ENCODE measurements at regions not wholly inside any gene's neighbourhood (a gene's known extent, or its start where the extent isn't known, plus 50 kb on each side); places are given as distances from the start of the nearest gene placed in this dataset.

GRCh38 chr7:67598469-67598868 is 601.8 kb downstream of the TYW1 start:
- Histone ChIP-seq H2BK15ac (ENCODE audit: low read depth, poor library complexity, severe bottlenecking) (no peak overlapping the region), H3K4me2 (ENCODE audit: low read length, poor library complexity, severe bottlenecking) (no peak overlapping the region), H3K23ac (ENCODE audit: low read length in 2 of 2) (no peak overlapping the region), H3K9ac (ENCODE audit: low read length) (no peak overlapping the region), H4K8ac (ENCODE audit: low read length) (no peak overlapping the region), H2AK5ac (ENCODE audit: low read length, severe bottlenecking) (no peak overlapping the region), H3K18ac (ENCODE audit: low read depth in 1 of 2, low read length in 2 of 2) (no peak overlapping the region), H2AFZ (ENCODE audit: low read depth, low read length) (no peak overlapping the region), H2BK120ac (ENCODE audit: low read depth, low read length) (no peak overlapping the region), H2BK5ac (ENCODE audit: low read depth, low read length, poor library complexity, severe bottlenecking) (no peak overlapping the region), H3K9me3 (ENCODE audit: control insufficient read depth, low read length) (peaks cover 3% of the 10 kb centered on the region), H3K4ac (ENCODE audit: low read depth in 1 of 2, low read length in 2 of 2) (no peak overlapping the region), H4K91ac (ENCODE audit: low read length) (no peak overlapping the region), H3K36me3 (ENCODE audit: control insufficient read depth in 1 of 2, insufficient read depth in 2 of 2, low read depth in 1 of 2, low read length in 2 of 2) (no peaks in the 10 kb centered on the region), H3K4me1 (ENCODE audit: control insufficient read depth, insufficient read depth, low read depth, low read length) (no peaks in the 10 kb centered on the region), H3K27ac (ENCODE audit: low read length, poor library complexity, severe bottlenecking) (no peak overlapping the region), H3K27me3 (ENCODE audit: control insufficient read depth in 1 of 2, insufficient read depth in 1 of 2, low read length in 2 of 2) (peaks cover 0 to 18% of the 10 kb centered on the region in 2 experiments), H3K4me3 (ENCODE audit: insufficient read depth in 1 of 2, low read depth in 1 of 2, low read length in 2 of 2) (no peak overlapping the region), H3K14ac (ENCODE audit: low read length in 2 of 2) (no peak overlapping the region), H2BK12ac (ENCODE audit: low read length in 2 of 2) (no peak overlapping the region), H3K79me1 (replicated peaks; ENCODE audit: low read length, poor library complexity, severe bottlenecking) (no peaks in the 10 kb centered on the region)
- no peak for DNase-seq

DNA sequence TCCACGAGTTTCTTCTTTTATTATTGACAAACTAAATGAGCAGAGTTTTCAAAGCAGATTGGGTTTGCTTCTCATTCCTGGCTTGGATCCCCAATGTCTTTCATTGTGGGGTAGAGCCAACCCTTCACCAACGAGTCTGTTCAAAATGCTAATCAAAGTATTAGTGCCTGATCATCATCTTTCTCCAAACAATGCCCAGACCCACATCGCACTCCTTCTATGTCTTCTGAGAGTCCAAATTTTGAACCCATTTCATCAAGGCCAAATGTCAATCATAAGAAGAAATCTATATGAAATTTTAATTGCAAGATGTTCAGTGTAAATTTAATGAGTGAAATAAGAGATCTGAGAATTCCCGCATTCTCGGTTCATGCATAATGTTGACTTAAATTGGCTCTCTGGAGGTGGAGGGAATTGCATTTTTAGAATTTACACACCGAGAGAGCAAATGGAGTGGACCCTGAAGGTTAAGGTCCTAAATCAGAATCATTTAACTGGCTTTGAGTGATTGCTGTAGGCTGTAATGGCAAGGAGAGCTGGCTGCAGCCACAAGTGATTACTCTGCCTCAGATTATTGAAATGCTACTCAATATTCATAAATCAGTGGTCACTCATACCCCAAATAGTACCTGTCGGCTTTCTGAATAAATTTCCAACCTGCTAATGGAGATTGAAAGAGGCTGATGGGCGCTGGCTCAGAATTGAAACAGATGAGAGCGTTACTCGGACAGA is 602.9 kb downstream of the TYW1 start:
- no peaks in the 10 kb centered on the region for H3K36me3 ChIP-seq (ENCODE audit: control insufficient read depth in 1 of 2, insufficient read depth in 2 of 2, low read depth in 1 of 2, low read length in 2 of 2)
- H3K79me1 ChIP-seq (replicated peaks; ENCODE audit: low read length, poor library complexity, severe bottlenecking), result no peaks in the 10 kb centered on the region
- no peak overlapping the region for H2BK12ac ChIP-seq (ENCODE audit: low read length in 2 of 2)
- no peak overlapping the region for H3K18ac ChIP-seq (ENCODE audit: low read depth in 1 of 2, low read length in 2 of 2)
- H2AK5ac ChIP-seq (ENCODE audit: low read length, severe bottlenecking), result no peak overlapping the region
- H2BK120ac ChIP-seq (ENCODE audit: low read depth, low read length), result no peak overlapping the region
- H3K14ac ChIP-seq (ENCODE audit: low read length in 2 of 2), result no peak overlapping the region
- H3K23ac ChIP-seq (ENCODE audit: low read length in 2 of 2), result no peak overlapping the region
- no peak overlapping the region for H3K9ac ChIP-seq (ENCODE audit: low read length)
- H3K27me3 ChIP-seq (ENCODE audit: control insufficient read depth in 1 of 2, insufficient read depth in 1 of 2, low read length in 2 of 2), result peaks cover 0 to 14% of the 10 kb centered on the region in 2 experiments
- H3K4me2 ChIP-seq (ENCODE audit: low read length, poor library complexity, severe bottlenecking), result no peak overlapping the region
- H3K4me1 ChIP-seq (ENCODE audit: control insufficient read depth, insufficient read depth, low read depth, low read length), result no peaks in the 10 kb centered on the region
- no peak overlapping the region for H2AFZ ChIP-seq (ENCODE audit: low read depth, low read length)
- peaks cover 5% of the 10 kb centered on the region for H3K9me3 ChIP-seq (ENCODE audit: control insufficient read depth, low read length)
- H4K8ac ChIP-seq (ENCODE audit: low read length), result no peak overlapping the region
- DNase-seq, result no peak
- H3K4me3 ChIP-seq (ENCODE audit: insufficient read depth in 1 of 2, low read depth in 1 of 2, low read length in 2 of 2), result no peak overlapping the region
- no peak overlapping the region for H2BK15ac ChIP-seq (ENCODE audit: low read depth, poor library complexity, severe bottlenecking)
- H3K27ac ChIP-seq (ENCODE audit: low read length, poor library complexity, severe bottlenecking), result no peak overlapping the region
- no peak overlapping the region for H2BK5ac ChIP-seq (ENCODE audit: low read depth, low read length, poor library complexity, severe bottlenecking)
- 70% methylated on average over 9 of the region's 10 CpGs for WGBS
- no peak overlapping the region for H3K4ac ChIP-seq (ENCODE audit: low read depth in 1 of 2, low read length in 2 of 2)
- H4K91ac ChIP-seq (ENCODE audit: low read length), result no peak overlapping the region

DNA sequence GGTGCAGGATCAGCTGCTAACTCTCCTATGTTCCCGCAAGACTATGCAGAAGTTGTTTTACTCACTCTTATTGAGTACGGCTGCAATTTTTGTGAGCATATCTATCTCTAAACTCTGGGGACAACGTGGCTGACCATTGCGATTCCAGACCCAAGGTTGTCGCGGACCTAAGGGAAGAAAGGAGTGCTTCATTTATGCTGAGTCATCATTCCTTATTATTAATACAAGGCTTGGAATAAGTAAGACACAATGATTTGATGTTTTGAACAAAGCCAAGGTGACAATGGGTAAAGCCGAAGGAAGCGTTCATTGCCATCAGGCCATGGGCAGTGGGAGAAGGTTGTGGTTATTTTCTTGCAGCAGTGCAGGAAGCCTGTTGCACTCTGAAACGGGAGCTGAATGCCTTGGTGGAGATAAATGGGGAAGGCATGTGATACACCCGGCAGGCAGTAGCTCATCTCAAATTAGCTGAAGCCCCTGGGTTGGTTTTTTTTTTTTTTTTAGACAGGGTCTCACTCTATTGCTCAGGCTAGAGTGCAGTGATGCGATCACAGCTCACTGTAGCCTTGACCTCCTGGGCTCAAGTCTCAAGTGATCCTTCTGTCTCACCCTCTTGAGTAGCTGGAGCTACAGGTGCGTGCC is 605.7 kb downstream of the TYW1 start:
- Histone ChIP-seq H2BK12ac (ENCODE audit: low read length in 2 of 2) (no peak overlapping the region), H3K4ac (ENCODE audit: low read depth in 1 of 2, low read length in 2 of 2) (no peak overlapping the region), H2BK15ac (ENCODE audit: low read depth, poor library complexity, severe bottlenecking) (no peak overlapping the region), H2BK120ac (ENCODE audit: low read depth, low read length) (no peak overlapping the region), H3K9me3 (ENCODE audit: control insufficient read depth, low read length) (peaks cover 17% of the 10 kb centered on the region), H2AFZ (ENCODE audit: low read depth, low read length) (no peak overlapping the region), H3K79me1 (replicated peaks; ENCODE audit: low read length, poor library complexity, severe bottlenecking) (no peaks in the 10 kb centered on the region), H3K4me3 (ENCODE audit: insufficient read depth in 1 of 2, low read depth in 1 of 2, low read length in 2 of 2) (no peak overlapping the region), H3K18ac (ENCODE audit: low read depth in 1 of 2, low read length in 2 of 2) (no peak overlapping the region), H3K4me1 (ENCODE audit: control insufficient read depth, insufficient read depth, low read depth, low read length) (no peaks in the 10 kb centered on the region), H4K8ac (ENCODE audit: low read length) (no peak overlapping the region), H3K9ac (ENCODE audit: low read length) (no peak overlapping the region), H3K36me3 (ENCODE audit: control insufficient read depth in 1 of 2, insufficient read depth in 2 of 2, low read depth in 1 of 2, low read length in 2 of 2) (no peaks in the 10 kb centered on the region), H2BK5ac (ENCODE audit: low read depth, low read length, poor library complexity, severe bottlenecking) (no peak overlapping the region), H2AK5ac (ENCODE audit: low read length, severe bottlenecking) (no peak overlapping the region), H4K91ac (ENCODE audit: low read length) (no peak overlapping the region), H3K27me3 (ENCODE audit: control insufficient read depth in 1 of 2, insufficient read depth in 1 of 2, low read length in 2 of 2) (peaks cover 0 to 10% of the 10 kb centered on the region in 2 experiments), H3K14ac (ENCODE audit: low read length in 2 of 2) (no peak overlapping the region), H3K23ac (ENCODE audit: low read length in 2 of 2) (no peak overlapping the region), H3K27ac (ENCODE audit: low read length, poor library complexity, severe bottlenecking) (no peak overlapping the region), H3K4me2 (ENCODE audit: low read length, poor library complexity, severe bottlenecking) (no peak overlapping the region)
- DNase-seq, result no peak
- 90% methylated on average over 12 of the region's 12 CpGs for WGBS

DNA sequence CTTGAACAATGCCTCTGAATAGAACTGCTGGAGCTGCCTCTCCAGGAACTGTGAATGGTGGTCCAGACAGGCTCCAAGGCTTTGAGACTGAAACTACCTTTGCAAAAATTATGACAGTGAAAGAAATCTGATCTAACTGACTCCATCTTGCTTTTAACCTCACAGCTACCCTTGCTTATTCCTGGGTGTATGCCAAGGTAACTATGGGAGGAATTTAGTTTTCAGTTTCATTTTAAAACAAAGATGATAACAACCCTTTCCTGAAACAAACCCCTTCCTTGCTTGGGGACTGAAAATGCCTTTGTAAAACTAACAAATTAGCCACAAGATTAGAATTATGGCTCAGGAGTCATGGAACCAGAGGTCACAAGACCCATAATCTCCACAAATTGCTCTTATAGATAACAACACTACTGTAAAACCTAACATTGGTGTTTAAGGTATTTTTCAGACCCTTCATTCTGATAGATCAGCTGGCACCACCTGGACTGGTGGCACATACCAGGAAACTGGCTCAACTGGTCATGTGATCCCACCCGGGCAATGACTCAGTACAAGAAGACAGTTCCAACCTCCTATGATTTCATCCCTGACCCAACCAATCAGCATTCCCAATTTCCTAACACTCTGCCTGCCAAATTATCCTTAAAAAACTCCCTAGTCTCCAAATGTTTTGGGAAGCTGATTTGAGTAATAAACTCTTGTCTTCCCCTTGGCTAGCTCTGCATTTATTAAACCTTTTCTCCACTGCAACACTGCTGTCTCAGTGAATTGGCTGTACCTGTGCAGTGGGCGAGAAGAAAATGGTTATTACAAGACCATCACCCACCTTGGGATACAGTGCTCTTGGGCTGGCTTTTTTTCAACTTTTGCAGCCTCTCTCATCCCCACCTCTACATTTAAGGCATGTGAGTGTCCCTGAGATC is 608.1 kb downstream of the TYW1 start:
- WGBS, result 76% methylated on average over 2 of the region's 2 CpGs
- no peak overlapping the region for H3K9ac ChIP-seq (ENCODE audit: low read length)
- no peak overlapping the region for H4K8ac ChIP-seq (ENCODE audit: low read length)
- no peak overlapping the region for H2BK5ac ChIP-seq (ENCODE audit: low read depth, low read length, poor library complexity, severe bottlenecking)
- no peak overlapping the region for H2AK5ac ChIP-seq (ENCODE audit: low read length, severe bottlenecking)
- DNase-seq, result no peak
- H3K4me3 ChIP-seq (ENCODE audit: insufficient read depth in 1 of 2, low read depth in 1 of 2, low read length in 2 of 2), result no peak overlapping the region
- H3K4ac ChIP-seq (ENCODE audit: low read depth in 1 of 2, low read length in 2 of 2), result no peak overlapping the region
- no peak overlapping the region for H2BK15ac ChIP-seq (ENCODE audit: low read depth, poor library complexity, severe bottlenecking)
- peaks cover 17% of the 10 kb centered on the region for H3K9me3 ChIP-seq (ENCODE audit: control insufficient read depth, low read length)
- H2BK12ac ChIP-seq (ENCODE audit: low read length in 2 of 2), result no peak overlapping the region
- H3K79me1 ChIP-seq (replicated peaks; ENCODE audit: low read length, poor library complexity, severe bottlenecking), result no peaks in the 10 kb centered on the region
- H2AFZ ChIP-seq (ENCODE audit: low read depth, low read length), result no peak overlapping the region
- H4K91ac ChIP-seq (ENCODE audit: low read length), result no peak overlapping the region
- H3K27ac ChIP-seq (ENCODE audit: low read length, poor library complexity, severe bottlenecking), result no peak overlapping the region
- no peak overlapping the region for H3K18ac ChIP-seq (ENCODE audit: low read depth in 1 of 2, low read length in 2 of 2)
- no peaks in the 10 kb centered on the region for H3K36me3 ChIP-seq (ENCODE audit: control insufficient read depth in 1 of 2, insufficient read depth in 2 of 2, low read depth in 1 of 2, low read length in 2 of 2)
- no peaks in the 10 kb centered on the region for H3K4me1 ChIP-seq (ENCODE audit: control insufficient read depth, insufficient read depth, low read depth, low read length)
- H3K14ac ChIP-seq (ENCODE audit: low read length in 2 of 2), result no peak overlapping the region
- H3K27me3 ChIP-seq (ENCODE audit: control insufficient read depth in 1 of 2, insufficient read depth in 1 of 2, low read length in 2 of 2), result peaks cover 0 to 8% of the 10 kb centered on the region in 2 experiments
- no peak overlapping the region for H3K23ac ChIP-seq (ENCODE audit: low read length in 2 of 2)
- no peak overlapping the region for H3K4me2 ChIP-seq (ENCODE audit: low read length, poor library complexity, severe bottlenecking)
- H2BK120ac ChIP-seq (ENCODE audit: low read depth, low read length), result no peak overlapping the region
